HL-60 (cell line): ENCODE measurements at regions not wholly inside any gene's neighbourhood (a gene's known extent, or its start where the extent isn't known, plus 50 kb on each side); places are given as distances from the start of the nearest gene placed in this dataset.

ENCODE experiments used
- DNase-seq, 2 experiments: peaks; one replicate each; pipeline ENCODE4 v3.0.0-alpha.2; 2010 to 2020; ENCODE audit warnings: low read depth in 1 of 2, low spot score in 1 of 2
- H3K27ac ChIP-seq: fragments of 250-450 bp; sonication (Bioruptor Pico); replicated peaks from 2 replicates; pipeline ENCODE4 v1.5.1; 2020; ENCODE audit warnings: mild to moderate bottlenecking, moderate library complexity
- H3K27me3 ChIP-seq: fragments of 250-450 bp; sonication (Bioruptor Pico); 2 replicates; pipeline ENCODE4 v1.5.1; 2021; ENCODE audit warnings: mild to moderate bottlenecking, moderate library complexity; ENCODE audit not compliant: insufficient read depth, poor library complexity, severe bottlenecking
- H3K4me3 ChIP-seq: replicated peaks from 2 replicates; pipeline ENCODE4 v1.5.1; 2011; ENCODE audit warnings: mild to moderate bottlenecking, control low read depth, low read length; ENCODE audit not compliant: insufficient read depth
- CTCF ChIP-seq: IDR thresholded peaks from one replicate; pipeline ENCODE4 v1.5.1; 2011; ENCODE audit warnings: low read length, control low read depth, inconsistent platforms; ENCODE audit not compliant: insufficient read depth
- GABPA ChIP-seq: IDR thresholded peaks from 2 replicates; pipeline ENCODE4 v1.6.1; 2012; ENCODE audit warnings: low read depth
- POLR2AphosphoS5 ChIP-seq: IDR thresholded peaks from 2 replicates; pipeline ENCODE4 v1.6.1; 2012; ENCODE audit warnings: low read depth
- REST ChIP-seq: IDR thresholded peaks from 2 replicates; pipeline ENCODE4 v1.6.1; 2012; ENCODE audit warnings: low read depth; ENCODE audit not compliant: insufficient replicate concordance
- SPI1 ChIP-seq: IDR thresholded peaks from 2 replicates; pipeline ENCODE4 v1.6.1; 2012; ENCODE audit warnings: low read depth, mild to moderate bottlenecking, borderline replicate concordance

GRCh38 chr9:15372455-15372854 is 50.2 kb upstream of the SNAPC3 start:
- Histone ChIP-seq H3K27me3 (no peaks in the 10 kb centered on the region), H3K27ac (no peak overlapping the region), H3K4me3 (no peak overlapping the region)
- no peak for TF ChIP-seq GABPA
- no peak for DNase-seq

GRCh38 chr9:15371448-15371845 is 51.2 kb upstream of the SNAPC3 start:
- H3K27ac ChIP-seq, result no peak overlapping the region
- no peak overlapping the region for H3K4me3 ChIP-seq
- no peaks in the 10 kb centered on the region for H3K27me3 ChIP-seq
- no peak for TF ChIP-seq SPI1
- TF ChIP-seq REST, result no peak
- TF ChIP-seq GABPA, result no peak
- no peak for TF ChIP-seq CTCF
- no peak for TF ChIP-seq POLR2AphosphoS5
- no peak for DNase-seq

GRCh38 chr9:15370466-15371447 is 51.9 kb upstream of the SNAPC3 start:
- no peak for DNase-seq
- Histone ChIP-seq H3K27ac (no peak overlapping the region), H3K4me3 (no peak overlapping the region), H3K27me3 (no peaks in the 10 kb centered on the region)
- TF ChIP-seq CTCF, result no peak
- TF ChIP-seq REST, result no peak
- no peak for TF ChIP-seq SPI1
- TF ChIP-seq POLR2AphosphoS5, result no peak
- TF ChIP-seq GABPA, result no peak

- Histone ChIP-seq H3K27me3 (no peaks in the 10 kb centered on the region), H3K27ac (no peak overlapping the region), H3K4me3 (no peak overlapping the region)
- TF ChIP-seq CTCF (no peak), GABPA (no peak), POLR2AphosphoS5 (no peak), SPI1 (no peak), REST (no peak)
- DNase-seq, result no peak
Observed at GRCh38 chr9:15369871-15370270, 52.8 kb upstream of the SNAPC3 start.
